MG63 (cell line): ENCODE measurements at regions not wholly inside any gene's neighbourhood (a gene's known extent, or its start where the extent isn't known, plus 50 kb on each side); places are given as distances from the start of the nearest gene placed in this dataset.
"Not testable (repeated sequence)": the region's sequence is repeated elsewhere in the genome, so short reads cannot be mapped to it uniquely, and the experiment has no call there.

Experiments
- DNase-seq: peaks from one replicate; pipeline ENCODE4 v3.0.0-alpha.2; 2020
- H3K27me3 ChIP-seq: fragments of 250-450 bp; sonication (Bioruptor Pico); 2 replicates; pipeline ENCODE4 v1.5.1; 2020; ENCODE audit warnings: mild to moderate bottlenecking, moderate library complexity
- H3K36me3 ChIP-seq: fragments of 250-450 bp; sonication (Bioruptor Pico); 2 replicates; pipeline ENCODE4 v1.5.1; 2020; ENCODE audit warnings: mild to moderate bottlenecking, moderate library complexity
- H3K4me3 ChIP-seq: fragments of 250-450 bp; sonication (Bioruptor Pico); 2 replicates; pipeline ENCODE4 v1.5.1; 2020; ENCODE audit warnings: mild to moderate bottlenecking, moderate library complexity
- H3K9me3 ChIP-seq: fragments of 250-450 bp; sonication (Bioruptor Pico); 2 replicates; pipeline ENCODE4 v1.5.1; 2020; ENCODE audit warnings: mild to moderate bottlenecking, moderate library complexity

DNA sequence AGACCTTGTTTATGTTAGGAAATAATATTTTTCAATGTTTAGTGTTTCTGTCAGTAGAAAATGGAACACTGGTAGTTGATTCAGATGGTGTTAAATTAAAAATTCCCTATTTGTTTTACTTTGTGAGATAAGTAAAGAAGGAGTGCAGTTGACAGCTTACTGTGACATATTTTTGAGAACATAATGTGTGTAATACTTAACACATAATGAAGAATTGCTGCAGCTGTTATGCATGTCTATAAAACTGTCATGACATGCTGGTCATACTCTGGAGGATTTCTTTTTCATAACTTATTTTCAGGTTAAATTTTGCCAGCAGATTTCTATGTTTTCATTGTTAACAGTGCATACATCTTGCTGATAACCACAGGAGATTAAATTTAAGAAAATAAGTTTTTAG is 296.1 kb downstream of the CTH start:
- Histone ChIP-seq H3K27me3 (no peaks in the 10 kb centered on the region), H3K36me3 (no peaks in the 10 kb centered on the region), H3K4me3 (no peak overlapping the region), H3K9me3 (no peaks in the 10 kb centered on the region)
- no peak for DNase-seq

DNA sequence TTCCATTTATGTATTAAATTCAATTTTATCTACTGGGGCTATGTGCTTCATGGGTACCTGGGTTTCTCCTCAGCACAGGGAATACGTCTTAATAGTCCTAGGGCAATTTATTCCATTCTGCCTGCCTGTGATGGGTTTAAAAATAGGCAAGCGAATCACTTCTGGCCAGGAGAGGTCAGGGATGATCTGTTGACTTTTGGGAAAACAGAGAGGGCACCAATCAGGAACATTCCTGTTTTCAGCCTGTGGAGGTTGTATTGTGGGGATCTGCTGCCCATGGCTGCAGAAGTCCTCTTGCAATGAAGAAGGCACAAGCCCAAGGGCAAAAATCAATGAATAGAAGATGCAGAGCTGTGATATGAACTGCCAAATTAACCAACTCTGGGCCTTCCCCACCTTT is 303.1 kb downstream of the CTH start:
- H3K4me3 ChIP-seq = no peak overlapping the region
- no peaks in the 10 kb centered on the region for H3K9me3 ChIP-seq
- no peak for DNase-seq
- no peaks in the 10 kb centered on the region for H3K36me3 ChIP-seq
- H3K27me3 ChIP-seq = no peaks in the 10 kb centered on the region

DNA sequence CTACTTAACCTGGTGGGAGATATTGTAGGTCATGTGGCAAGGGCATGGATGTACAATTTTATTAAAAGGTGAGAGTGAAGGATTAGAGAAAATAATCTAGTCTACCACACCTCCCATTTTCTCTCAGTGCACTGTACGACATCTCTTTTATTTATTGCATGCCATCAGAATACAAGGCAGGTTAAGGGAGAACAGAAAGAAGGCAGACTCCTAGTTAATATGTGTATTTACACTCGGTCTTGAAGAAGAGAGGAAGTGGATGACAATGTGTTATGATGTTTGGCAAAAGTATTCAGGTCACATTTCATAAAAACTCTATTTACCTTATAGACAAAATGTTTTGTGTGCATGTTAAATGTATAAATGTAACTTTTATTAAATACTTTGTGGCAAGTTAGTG is 306.1 kb downstream of the CTH start:
- H3K36me3 ChIP-seq = no peaks in the 10 kb centered on the region
- no peak for DNase-seq
- H3K4me3 ChIP-seq = no peak overlapping the region
- H3K27me3 ChIP-seq = no peaks in the 10 kb centered on the region
- no peaks in the 10 kb centered on the region for H3K9me3 ChIP-seq

DNA sequence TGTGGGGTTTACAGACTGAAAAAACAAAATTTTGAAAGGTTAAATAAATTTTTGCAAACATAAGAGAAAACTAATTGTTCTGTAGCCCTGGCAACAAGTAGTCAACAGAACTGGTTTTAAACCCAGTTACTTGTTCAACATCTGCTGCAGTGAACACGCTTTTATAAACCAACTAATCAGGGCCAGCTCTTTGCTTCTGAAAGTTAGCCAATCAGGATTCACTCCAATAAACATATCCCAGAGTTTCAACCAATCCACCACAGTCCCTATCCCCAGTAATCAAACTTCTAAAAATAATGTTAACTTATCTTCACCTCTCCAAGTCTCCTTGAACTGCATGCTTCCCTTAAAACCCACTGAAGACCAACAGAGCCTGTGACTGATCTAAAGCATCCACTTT is 306.6 kb downstream of the CTH start:
- Histone ChIP-seq H3K9me3 (no peaks in the 10 kb centered on the region), H3K27me3 (no peaks in the 10 kb centered on the region), H3K4me3 (no peak overlapping the region), H3K36me3 (no peaks in the 10 kb centered on the region)
- DNase-seq = no peak

DNA sequence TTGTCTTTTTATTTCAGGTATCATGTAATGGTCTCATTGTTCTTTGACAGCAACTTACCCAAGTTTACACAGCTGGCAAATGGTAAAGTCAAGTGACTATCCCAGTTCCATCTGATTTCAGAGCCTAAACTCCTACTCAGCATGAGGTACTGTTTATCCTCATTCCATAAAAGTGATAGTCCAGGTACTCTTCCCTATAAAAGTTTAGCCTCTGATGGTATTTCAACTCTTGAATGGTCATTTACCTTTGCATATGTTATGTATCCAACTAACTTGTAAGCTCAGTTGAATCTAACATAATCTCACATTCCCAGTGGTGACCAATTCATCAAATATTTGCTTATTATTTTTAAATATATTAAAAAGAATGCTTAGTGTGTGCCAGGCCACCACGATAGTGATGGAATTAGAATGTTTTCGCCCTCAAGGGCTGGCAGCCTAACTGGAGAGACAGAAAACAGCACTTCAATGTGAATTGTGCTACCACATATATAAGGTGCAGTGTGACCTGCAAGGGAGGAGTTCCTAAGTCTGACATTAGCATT is 307.1 kb downstream of the CTH start:
- Histone ChIP-seq H3K4me3 (no peak overlapping the region), H3K27me3 (no peaks in the 10 kb centered on the region), H3K9me3 (no peaks in the 10 kb centered on the region), H3K36me3 (no peaks in the 10 kb centered on the region)
- no peak for DNase-seq

DNA sequence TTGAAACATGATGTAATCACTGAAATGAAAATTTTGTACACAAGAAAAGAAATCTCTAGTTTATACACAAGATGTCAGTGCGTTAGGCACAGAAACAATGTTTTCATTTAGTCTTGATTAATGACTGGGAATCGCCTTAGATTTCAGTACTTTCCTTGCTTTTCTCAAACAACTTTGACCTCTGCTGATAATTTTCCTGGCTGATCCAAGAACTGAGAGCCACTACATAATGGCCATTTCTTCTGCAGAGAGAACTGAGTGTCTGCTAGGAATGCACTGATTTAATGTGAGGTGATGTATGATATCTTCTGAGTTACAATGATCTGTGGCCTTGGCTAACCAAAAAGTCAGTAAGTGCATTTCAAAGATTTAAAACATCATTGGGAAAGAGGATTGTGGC is 308.1 kb downstream of the CTH start:
- no peaks in the 10 kb centered on the region for H3K36me3 ChIP-seq
- H3K4me3 ChIP-seq = no peak overlapping the region

DNA sequence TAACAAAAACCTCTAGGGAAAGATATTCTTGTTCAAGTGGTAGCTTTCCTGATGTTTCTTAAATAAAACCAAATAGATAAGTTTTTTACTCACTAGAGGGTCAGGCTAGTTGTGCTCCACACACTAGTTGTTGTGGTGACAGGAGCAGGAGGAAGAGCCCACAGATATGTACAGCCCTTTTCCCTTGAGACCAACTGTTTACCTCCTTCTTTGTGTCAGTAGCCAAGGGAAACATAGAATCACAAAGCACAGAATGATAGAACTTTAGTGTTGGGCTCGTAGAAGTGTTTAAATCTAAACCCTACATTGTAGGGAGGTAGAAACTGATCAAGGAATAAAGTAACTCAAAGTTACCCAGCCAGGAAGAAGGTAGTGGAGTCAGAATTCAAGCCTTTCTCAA is 309.0 kb downstream of the CTH start:
- Histone ChIP-seq H3K36me3 (no peaks in the 10 kb centered on the region), H3K27me3 (no peaks in the 10 kb centered on the region), H3K4me3 (no peak overlapping the region), H3K9me3 (no peaks in the 10 kb centered on the region)
- DNase-seq = no peak

More for the DNA sequence above, 308.1 kb downstream of the CTH start:
- no peaks in the 10 kb centered on the region for H3K9me3 ChIP-seq
- no peak for DNase-seq
- no peaks in the 10 kb centered on the region for H3K27me3 ChIP-seq

DNA sequence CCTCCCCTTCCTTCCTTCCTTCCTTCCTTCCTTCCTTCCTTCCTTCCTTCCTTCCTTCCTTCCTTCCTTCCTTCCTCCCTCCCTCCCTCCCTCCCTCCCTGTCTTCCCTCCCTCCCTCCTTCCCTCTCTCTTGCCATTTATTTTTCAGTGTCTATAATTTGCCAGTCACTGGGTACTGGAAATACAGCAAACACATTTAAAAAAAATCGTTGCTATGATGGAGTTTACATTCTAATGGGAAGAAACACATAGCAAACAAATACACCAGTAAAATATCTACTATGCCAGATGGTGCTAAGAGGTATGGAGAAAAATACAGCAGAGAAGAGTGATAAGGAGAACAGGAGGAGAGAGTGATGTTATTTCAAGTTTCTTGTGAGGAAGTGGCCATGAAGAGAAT is 309.5 kb downstream of the CTH start:
- no peaks in the 10 kb centered on the region for H3K27me3 ChIP-seq
- DNase-seq = no peak
- no peak overlapping the region for H3K4me3 ChIP-seq
- no peaks in the 10 kb centered on the region for H3K36me3 ChIP-seq
- no peaks in the 10 kb centered on the region for H3K9me3 ChIP-seq

DNA sequence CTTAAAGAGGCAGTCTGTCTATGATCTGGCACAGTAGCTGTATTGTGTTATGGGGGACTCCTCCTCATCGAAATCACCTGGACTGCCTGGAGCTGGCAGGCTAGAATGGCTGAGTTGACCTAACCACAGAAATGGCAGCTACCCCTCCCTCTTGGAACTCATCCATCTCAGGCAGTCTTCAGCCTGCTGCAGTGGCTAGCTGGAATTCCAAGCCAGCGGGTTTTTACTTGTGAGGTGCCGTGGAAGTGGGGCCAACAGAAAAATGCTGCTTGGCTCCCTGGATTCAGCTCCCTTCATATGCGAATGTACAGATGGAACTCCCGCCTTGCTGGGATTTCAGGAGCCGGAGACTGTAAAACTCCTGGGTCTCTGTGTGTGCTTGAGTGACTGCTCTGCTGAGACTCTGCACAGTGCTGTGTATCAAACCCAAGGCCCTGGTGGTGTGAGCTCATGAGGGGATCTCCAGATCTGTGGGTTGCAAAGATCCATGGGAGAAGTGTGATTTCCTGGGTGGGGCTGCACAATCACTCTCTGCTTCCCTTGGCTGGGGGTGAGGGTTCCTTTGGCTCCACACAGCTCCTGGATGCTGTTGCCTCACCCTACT is 316.9 kb downstream of the CTH start:
- no peaks in the 10 kb centered on the region for H3K9me3 ChIP-seq
- H3K4me3 ChIP-seq = no peak overlapping the region
- no peaks in the 10 kb centered on the region for H3K36me3 ChIP-seq
- no peaks in the 10 kb centered on the region for H3K27me3 ChIP-seq
- DNase-seq = no peak

DNA sequence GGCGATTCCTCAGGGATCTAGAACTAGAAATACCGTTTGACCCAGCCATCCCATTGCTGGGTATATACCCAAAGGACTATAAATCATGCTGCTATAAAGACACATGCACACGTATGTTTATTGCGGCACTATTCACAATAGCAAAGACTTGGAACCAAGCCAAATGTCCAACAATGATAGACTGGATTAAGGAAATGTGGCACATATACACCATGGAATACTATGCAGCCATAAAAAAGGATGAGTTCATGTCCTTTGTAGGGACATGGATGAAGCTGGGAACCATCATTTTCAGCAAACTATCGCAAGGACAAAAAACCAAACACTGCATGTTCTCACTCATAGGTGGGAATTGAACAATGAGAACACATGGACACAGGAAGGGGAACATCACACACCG is 311.1 kb downstream of the PTGER3 start:
- not testable (repeated sequence) for H3K9me3 ChIP-seq, H3K36me3 ChIP-seq, H3K27me3 ChIP-seq, H3K4me3 ChIP-seq, DNase-seq

DNA sequence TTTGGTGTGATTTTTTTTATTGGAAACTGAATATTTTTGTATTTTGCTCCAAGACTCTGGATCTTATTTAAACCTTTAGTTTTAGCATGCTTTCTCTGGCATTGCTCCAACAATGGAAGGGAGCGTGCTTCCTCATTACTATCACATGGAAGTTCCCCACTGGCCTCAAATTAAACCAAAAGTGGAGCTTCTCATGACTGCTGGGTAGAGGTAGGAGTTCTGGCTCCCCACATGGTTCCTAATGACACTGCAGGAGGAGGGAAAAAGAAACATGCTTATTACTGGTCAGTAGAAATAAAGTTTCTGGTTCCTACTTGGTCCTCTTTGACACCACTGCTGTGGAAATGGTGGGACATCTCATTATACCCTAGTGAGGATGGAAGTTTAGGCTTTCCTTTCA is 310.5 kb downstream of the PTGER3 start:
- Histone ChIP-seq H3K4me3 (no peak overlapping the region), H3K27me3 (no peaks in the 10 kb centered on the region), H3K36me3 (no peaks in the 10 kb centered on the region), H3K9me3 (no peaks in the 10 kb centered on the region)
- no peak for DNase-seq

DNA sequence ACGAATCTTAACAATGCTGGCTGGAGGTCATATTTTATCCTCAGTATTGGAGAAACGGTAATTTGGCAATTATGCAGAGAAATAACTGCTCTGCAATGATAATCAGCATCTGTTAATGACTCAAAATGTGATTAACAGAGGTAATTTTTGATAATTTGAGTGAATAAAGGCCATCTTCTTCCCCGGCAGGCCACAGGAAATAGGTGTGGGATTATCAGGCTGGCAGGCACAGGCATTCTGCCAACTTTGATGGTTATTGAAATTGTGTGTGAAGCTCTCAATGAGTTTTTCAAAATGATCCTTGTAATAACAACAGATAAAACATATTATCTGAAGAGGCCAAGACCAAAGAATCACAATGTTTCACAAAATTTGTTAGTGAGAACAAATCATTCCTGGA is 309.0 kb downstream of the PTGER3 start:
- no peaks in the 10 kb centered on the region for H3K9me3 ChIP-seq
- no peaks in the 10 kb centered on the region for H3K27me3 ChIP-seq
- H3K4me3 ChIP-seq = no peak overlapping the region
- H3K36me3 ChIP-seq = no peaks in the 10 kb centered on the region
- DNase-seq = no peak

DNA sequence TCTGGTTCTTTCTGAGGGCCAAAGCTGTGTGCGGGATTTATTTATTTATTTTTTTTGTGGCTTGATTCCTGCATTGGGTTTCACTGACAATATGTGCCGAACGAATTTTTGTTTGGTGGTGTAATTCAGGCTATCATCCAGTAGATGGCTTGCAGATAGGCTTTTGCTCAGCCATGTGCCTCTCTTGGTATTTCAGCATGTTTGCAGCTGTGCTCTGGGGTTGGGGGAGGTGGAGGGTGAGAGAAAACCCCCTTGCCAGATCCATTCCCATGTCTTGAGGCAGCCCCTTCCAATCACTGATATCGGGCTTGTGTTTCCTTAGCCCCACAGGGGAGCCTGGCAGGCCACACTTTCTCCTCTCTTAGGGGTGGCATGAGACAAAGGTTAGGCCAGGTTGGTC is 302.4 kb downstream of the PTGER3 start:
- H3K9me3 ChIP-seq = no peaks in the 10 kb centered on the region
- H3K27me3 ChIP-seq = no peaks in the 10 kb centered on the region
- no peak for DNase-seq
- no peaks in the 10 kb centered on the region for H3K36me3 ChIP-seq
- no peak overlapping the region for H3K4me3 ChIP-seq

DNA sequence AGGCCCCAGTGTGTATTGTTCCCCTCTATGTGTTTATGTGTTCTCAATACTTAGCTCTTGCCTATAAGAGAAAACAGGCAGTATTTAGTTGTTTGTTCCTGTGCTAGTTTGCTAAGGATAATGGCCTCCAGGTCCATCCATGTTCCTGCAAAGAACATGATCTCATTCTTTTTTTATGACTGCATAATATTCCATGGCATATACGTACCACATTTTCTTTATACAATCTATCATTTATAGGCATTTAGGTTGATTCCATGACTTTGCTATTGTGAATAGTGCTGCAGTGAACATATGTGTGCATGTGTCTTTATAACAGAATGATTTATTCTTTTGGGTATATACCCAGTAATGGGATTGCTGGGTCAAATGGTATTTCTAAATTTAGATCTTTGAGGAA is 301.6 kb downstream of the PTGER3 start:
- not testable (repeated sequence) for H3K9me3 ChIP-seq, DNase-seq, H3K27me3 ChIP-seq, H3K4me3 ChIP-seq, H3K36me3 ChIP-seq

DNA sequence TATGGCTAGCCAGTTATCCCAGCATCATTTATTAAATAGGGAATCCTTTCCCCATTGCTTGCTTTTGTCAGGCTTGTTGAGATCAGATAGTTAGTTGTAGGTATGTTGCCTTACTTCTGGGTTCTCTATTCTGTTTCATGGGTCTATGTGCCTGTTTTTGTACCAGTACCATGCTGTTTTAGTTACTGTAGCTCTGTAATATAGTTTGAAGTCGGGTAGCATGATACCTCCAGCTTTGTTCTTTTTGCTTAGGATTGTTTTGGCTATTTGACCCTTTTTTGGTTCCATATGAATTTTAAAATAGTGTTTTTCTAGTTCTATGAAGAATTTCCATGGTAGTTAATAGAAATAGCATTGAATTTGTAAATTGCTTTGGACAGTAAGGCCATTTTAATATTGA is 300.5 kb downstream of the PTGER3 start:
- not testable (repeated sequence) for H3K36me3 ChIP-seq, H3K4me3 ChIP-seq, H3K9me3 ChIP-seq, H3K27me3 ChIP-seq, DNase-seq

DNA sequence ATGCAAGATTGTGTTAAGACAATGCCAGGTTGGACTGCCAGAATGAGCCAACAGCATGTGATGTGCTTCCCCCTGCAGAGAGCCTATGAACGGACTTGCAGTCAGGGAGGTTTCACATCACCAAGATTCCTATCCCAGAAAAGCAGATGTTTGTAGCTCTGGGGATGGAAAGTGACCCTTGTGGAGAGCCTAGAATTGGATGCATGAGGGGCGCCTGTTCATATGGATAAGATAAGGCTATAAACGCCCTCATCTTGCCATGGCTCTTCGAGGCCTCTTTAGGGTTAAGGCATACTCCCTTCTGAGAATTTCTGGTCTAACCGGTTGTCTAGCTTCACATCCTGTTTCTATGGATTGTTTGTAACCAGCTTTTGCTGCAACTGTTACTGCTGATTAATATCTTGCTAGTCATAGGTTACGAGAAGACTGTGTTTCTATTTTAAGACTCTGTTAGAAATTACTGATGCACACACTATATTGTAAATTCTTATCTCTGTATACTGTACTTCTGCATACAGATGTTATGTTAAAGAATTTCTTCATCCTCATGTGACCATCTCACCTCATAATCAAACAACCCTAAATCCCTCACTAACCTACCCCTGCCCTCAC is 295.8 kb downstream of the PTGER3 start:
- not testable (repeated sequence) for H3K4me3 ChIP-seq, H3K27me3 ChIP-seq, H3K36me3 ChIP-seq, H3K9me3 ChIP-seq, DNase-seq

DNA sequence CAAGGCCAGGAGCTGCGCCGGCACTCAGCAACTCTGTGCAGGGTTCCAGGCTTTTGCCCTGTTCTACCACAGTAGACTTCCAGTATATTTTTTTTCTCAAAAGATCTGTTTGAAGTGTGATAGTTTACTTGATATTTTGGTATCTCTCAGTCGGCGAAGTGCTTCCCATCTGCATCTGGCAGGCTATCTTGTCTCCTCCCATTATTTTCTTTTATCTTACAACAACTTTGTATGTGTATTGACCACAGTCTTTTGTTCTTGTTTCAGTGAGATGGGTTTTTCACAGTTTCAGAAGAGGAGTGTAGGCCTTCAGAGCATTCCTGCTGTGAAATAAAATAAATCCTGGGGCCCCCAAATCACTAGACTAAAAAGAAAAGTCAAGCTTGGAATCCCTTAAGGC is 292.9 kb downstream of the PTGER3 start:
- no peak for DNase-seq
- no peaks in the 10 kb centered on the region for H3K27me3 ChIP-seq
- no peaks in the 10 kb centered on the region for H3K9me3 ChIP-seq
- no peak overlapping the region for H3K4me3 ChIP-seq
- no peaks in the 10 kb centered on the region for H3K36me3 ChIP-seq

DNA sequence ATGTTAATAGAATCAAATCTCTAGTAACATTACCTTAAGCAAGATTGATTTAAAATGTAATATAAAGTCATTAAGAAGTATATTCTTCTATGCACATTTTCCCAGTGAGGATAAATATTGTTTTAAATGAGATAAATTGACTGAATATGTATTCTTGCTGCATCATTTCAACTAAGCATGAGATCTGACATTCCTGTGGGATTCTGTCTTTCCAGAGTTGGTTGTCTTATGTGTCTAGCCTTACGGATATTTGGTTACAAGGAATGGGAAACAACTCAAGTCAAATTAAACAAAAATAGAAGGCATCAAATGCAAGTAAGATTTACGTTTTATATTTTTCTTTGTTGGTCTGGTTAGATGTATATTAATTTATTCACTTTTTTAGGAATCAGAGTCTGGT is 287.5 kb downstream of the PTGER3 start:
- H3K36me3 ChIP-seq = no peaks in the 10 kb centered on the region
- no peak overlapping the region for H3K4me3 ChIP-seq
- no peaks in the 10 kb centered on the region for H3K9me3 ChIP-seq
- DNase-seq = no peak
- no peaks in the 10 kb centered on the region for H3K27me3 ChIP-seq
